ENCODE measurements at regions not wholly inside any gene's neighbourhood (a gene's known extent, or its start where the extent isn't known, plus 50 kb on each side); places are given as distances from the start of the nearest gene placed in this dataset.

DNA sequence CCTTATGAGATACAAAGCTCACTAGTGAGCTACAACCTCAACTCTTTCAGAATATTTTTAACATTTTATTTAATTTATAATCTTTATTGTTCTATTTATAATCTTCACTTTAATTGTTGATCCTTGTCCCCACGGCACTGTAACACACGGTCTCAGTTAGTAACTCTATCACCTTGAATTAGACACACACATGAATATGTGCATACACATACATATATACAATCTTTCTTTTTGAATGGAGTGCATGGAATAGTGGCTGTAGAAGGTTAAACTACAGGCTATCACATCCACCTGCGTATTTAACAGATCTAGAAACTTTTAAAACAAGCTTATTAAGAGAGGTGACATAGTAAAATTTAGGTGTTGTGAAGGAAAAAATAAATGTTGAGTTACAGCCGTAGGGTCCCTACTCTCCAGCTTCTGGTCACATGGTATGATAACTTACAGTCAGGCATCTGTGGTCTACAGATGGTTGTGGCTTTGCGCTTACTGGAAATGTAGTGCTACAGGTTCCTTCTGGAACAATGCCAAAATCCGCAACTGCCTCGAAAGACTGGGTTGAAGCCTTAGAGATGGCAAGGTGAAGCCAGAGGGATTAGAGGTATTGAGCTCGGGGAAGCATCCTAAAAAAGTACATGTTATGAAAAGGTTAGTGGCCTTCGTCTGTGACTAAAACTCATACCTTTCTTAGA is 1324.1 kb upstream of the SLC39A10 start:
- TF ChIP-seq SIN3A (IDR thresholded peaks at IDR 0.05; ENCODE audit: low read depth): no peak
- TF ChIP-seq, protein P1, sequence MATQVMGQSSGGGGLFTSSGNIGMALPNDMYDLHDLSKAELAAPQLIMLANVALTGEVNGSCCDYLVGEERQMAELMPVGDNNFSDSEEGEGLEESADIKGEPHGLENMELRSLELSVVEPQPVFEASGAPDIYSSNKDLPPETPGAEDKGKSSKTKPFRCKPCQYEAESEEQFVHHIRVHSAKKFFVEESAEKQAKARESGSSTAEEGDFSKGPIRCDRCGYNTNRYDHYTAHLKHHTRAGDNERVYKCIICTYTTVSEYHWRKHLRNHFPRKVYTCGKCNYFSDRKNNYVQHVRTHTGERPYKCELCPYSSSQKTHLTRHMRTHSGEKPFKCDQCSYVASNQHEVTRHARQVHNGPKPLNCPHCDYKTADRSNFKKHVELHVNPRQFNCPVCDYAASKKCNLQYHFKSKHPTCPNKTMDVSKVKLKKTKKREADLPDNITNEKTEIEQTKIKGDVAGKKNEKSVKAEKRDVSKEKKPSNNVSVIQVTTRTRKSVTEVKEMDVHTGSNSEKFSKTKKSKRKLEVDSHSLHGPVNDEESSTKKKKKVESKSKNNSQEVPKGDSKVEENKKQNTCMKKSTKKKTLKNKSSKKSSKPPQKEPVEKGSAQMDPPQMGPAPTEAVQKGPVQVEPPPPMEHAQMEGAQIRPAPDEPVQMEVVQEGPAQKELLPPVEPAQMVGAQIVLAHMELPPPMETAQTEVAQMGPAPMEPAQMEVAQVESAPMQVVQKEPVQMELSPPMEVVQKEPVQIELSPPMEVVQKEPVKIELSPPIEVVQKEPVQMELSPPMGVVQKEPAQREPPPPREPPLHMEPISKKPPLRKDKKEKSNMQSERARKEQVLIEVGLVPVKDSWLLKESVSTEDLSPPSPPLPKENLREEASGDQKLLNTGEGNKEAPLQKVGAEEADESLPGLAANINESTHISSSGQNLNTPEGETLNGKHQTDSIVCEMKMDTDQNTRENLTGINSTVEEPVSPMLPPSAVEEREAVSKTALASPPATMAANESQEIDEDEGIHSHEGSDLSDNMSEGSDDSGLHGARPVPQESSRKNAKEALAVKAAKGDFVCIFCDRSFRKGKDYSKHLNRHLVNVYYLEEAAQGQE (IDR thresholded peaks at IDR 0.05; ENCODE audit: low read depth): no peak
- ChIA-PET CTCF (no interaction called here), RAD21 (ENCODE audit: low non-redundant PET in 1 of 2, low total read pairs in 2 of 2, uncharacterized antibody in 2 of 2, unreplicated experiment in 2 of 2) (no interaction called here), POLR2A (no interaction called here)
- ATAC-seq (no peak), DNase-seq (ENCODE audit: low read depth, low spot score) (no peak)
- Histone ChIP-seq H3K9me2 (ENCODE audit: insufficient read depth) (no peaks in the 10 kb centered on the region), H3K79me2 (ENCODE audit: insufficient read depth, low read length) (no peaks in the 10 kb centered on the region), H3K4me1 (ENCODE audit: control insufficient read depth in 1 of 2, insufficient read depth in 2 of 2, low read length in 2 of 2) (no peaks in the 10 kb centered on the region), H4K20me1 (ENCODE audit: insufficient read depth) (no peaks in the 10 kb centered on the region), H3K36me3 (ENCODE audit: control insufficient read depth in 1 of 2, insufficient read depth in 2 of 2, low read length in 2 of 2) (no peaks in the 10 kb centered on the region), H3K27ac (ENCODE audit: low read depth, low read length) (no peak overlapping the region), H2AFZ (ENCODE audit: low read depth, low read length, poor library complexity, severe bottlenecking) (no peak overlapping the region), H3K4me3 (replicated peaks in 1 of 2; ENCODE audit: low read depth in 1 of 2, low read length in 2 of 2) (no peak overlapping the region), H3K4me2 (ENCODE audit: low read length) (no peak overlapping the region), H3K27me3 (ENCODE audit: insufficient read depth, low read length) (no peaks in the 10 kb centered on the region), H3K9me3 (ENCODE audit: control insufficient read depth in 1 of 2, insufficient read depth in 1 of 2, low read depth in 1 of 2, low read length in 2 of 2) (no peaks in the 10 kb centered on the region), H3K9ac (ENCODE audit: low read length) (no peak overlapping the region)
- no TSS peak for BruUV-seq (replicated peaks)
- intact Hi-C loops (cut with micrococcal nuclease): no loop called here

DNA sequence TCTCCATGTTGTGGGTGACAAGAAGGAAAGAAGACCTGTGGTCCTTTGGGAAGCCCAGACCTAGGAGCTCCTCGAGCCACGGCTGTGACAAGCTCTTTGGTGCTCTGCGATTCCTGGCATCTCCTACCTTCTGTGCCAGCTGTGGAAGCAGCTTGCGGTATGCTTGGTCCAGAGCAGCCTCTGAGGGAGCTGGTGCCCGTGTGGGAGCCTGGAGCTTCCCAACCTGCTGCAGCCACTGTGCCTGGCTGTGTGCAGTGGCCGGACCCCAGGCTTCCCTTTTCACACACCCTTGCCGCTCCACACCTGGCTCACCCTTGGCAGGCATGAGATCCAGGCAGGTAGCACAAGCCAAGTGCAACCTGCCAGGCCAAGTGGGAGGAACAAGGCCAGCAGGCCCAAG is 1328.6 kb upstream of the SLC39A10 start:
- no TSS peak for BruUV-seq (replicated peaks)
- no peak for TF ChIP-seq JUND (IDR thresholded peaks at IDR 0.05)
- TF ChIP-seq ELF1 (IDR thresholded peaks at IDR 0.05; ENCODE audit: borderline replicate concordance, low read depth): no peak
- no peak for TF ChIP-seq YY1 (IDR thresholded peaks at IDR 0.05; ENCODE audit: extremely low read depth, insufficient replicate concordance, low read depth, low read length)
- TF ChIP-seq, protein P2, sequence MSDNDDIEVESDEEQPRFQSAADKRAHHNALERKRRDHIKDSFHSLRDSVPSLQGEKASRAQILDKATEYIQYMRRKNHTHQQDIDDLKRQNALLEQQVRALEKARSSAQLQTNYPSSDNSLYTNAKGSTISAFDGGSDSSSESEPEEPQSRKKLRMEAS (IDR thresholded peaks at IDR 0.05): no peak
- TF ChIP-seq EZH2 (IDR thresholded peaks at IDR 0.05): no peak
- no peak for TF ChIP-seq RAD21 (IDR thresholded peaks at IDR 0.05; ENCODE audit: low read depth)
- TF ChIP-seq EZH2phosphoT487 (IDR thresholded peaks at IDR 0.05; ENCODE audit: borderline replicate concordance): no peak
- no peak for TF ChIP-seq TCF7L2 (IDR thresholded peaks at IDR 0.05; ENCODE audit: borderline replicate concordance, extremely low read depth, insufficient read depth, insufficient read length)
- TF ChIP-seq, protein P3, sequence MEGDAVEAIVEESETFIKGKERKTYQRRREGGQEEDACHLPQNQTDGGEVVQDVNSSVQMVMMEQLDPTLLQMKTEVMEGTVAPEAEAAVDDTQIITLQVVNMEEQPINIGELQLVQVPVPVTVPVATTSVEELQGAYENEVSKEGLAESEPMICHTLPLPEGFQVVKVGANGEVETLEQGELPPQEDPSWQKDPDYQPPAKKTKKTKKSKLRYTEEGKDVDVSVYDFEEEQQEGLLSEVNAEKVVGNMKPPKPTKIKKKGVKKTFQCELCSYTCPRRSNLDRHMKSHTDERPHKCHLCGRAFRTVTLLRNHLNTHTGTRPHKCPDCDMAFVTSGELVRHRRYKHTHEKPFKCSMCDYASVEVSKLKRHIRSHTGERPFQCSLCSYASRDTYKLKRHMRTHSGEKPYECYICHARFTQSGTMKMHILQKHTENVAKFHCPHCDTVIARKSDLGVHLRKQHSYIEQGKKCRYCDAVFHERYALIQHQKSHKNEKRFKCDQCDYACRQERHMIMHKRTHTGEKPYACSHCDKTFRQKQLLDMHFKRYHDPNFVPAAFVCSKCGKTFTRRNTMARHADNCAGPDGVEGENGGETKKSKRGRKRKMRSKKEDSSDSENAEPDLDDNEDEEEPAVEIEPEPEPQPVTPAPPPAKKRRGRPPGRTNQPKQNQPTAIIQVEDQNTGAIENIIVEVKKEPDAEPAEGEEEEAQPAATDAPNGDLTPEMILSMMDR (IDR thresholded peaks at IDR 0.05 in 2 of 3, conservative IDR thresholded peaks at IDR 0.05 in 1 of 3; ENCODE audit: borderline replicate concordance in 1 of 3, insufficient read depth in 1 of 3, low read depth in 2 of 3, low read length in 2 of 3): no peak
- TF ChIP-seq FOSL1 (IDR thresholded peaks at IDR 0.05; ENCODE audit: low read depth): no peak
- no peak for TF ChIP-seq POLR2AphosphoS5 (IDR thresholded peaks at IDR 0.05; ENCODE audit: low read depth, low read length)
- H3K79me2 ChIP-seq (ENCODE audit: insufficient read depth, low read length): no peaks in the 10 kb centered on the region
- no peaks in the 10 kb centered on the region for H3K9me3 ChIP-seq (ENCODE audit: control insufficient read depth in 1 of 2, insufficient read depth in 1 of 2, low read depth in 1 of 2, low read length in 2 of 2)
- no peaks in the 10 kb centered on the region for H4K20me1 ChIP-seq (ENCODE audit: insufficient read depth)
- no peaks in the 10 kb centered on the region for H3K9me2 ChIP-seq (ENCODE audit: insufficient read depth)
- H3K4me3 ChIP-seq (replicated peaks in 1 of 2; ENCODE audit: low read depth in 1 of 2, low read length in 2 of 2): no peak overlapping the region
- no peak overlapping the region for H3K9ac ChIP-seq (ENCODE audit: low read length)
- ChIA-PET POLR2A (no interaction called here), CTCF (no interaction called here), RAD21 (ENCODE audit: low non-redundant PET in 1 of 2, low total read pairs in 2 of 2, uncharacterized antibody in 2 of 2, unreplicated experiment in 2 of 2) (no interaction called here)
- DNase-seq (ENCODE audit: low read depth, low spot score) (no peak), ATAC-seq (no peak)
- no peaks in the 10 kb centered on the region for H3K4me1 ChIP-seq (ENCODE audit: control insufficient read depth in 1 of 2, insufficient read depth in 2 of 2, low read length in 2 of 2)
- H2AFZ ChIP-seq (ENCODE audit: low read depth, low read length, poor library complexity, severe bottlenecking): no peak overlapping the region
- no peak overlapping the region for H3K27ac ChIP-seq (ENCODE audit: low read depth, low read length)
- intact Hi-C loops (cut with micrococcal nuclease): no loop called here
- H3K27me3 ChIP-seq (ENCODE audit: insufficient read depth, low read length): no peaks in the 10 kb centered on the region
- H3K4me2 ChIP-seq (ENCODE audit: low read length): no peak overlapping the region
- no peaks in the 10 kb centered on the region for H3K36me3 ChIP-seq (ENCODE audit: control insufficient read depth in 1 of 2, insufficient read depth in 2 of 2, low read length in 2 of 2)

Data from HCT116 (cell line).